Activated naive CD4-positive, alpha-beta T cell treated with anti-CD3 and anti-CD28 coated beads for 36 hours (primary cell): ENCODE measurements at regions not wholly inside any gene's neighbourhood (a gene's known extent, or its start where the extent isn't known, plus 50 kb on each side); places are given as distances from the start of the nearest gene placed in this dataset.

Experiments used
- CTCF ChIA-PET: fragments of 350-600 bp; sonication (Branson Sonifier 250); formaldehyde crosslinking; loops from one replicate; lab custom pipeline; 2021; ENCODE audit warnings: antibody characterized with exemption; lab: Charles Lee
- DNase-seq: peaks from one replicate; pipeline ENCODE4 v3.0.0-alpha.2; 2020
- H3K27ac Mint-ChIP-seq: one replicate; pipeline ENCODE4 v1.8.0; 2021; ENCODE audit warnings: mild to moderate bottlenecking, mixed read lengths
- H3K27me3 Mint-ChIP-seq: one replicate; pipeline ENCODE4 v1.8.0; 2021; ENCODE audit warnings: low read depth, mixed read lengths
- H3K36me3 Mint-ChIP-seq: one replicate; pipeline ENCODE4 v1.8.0; 2021; ENCODE audit warnings: low read depth, mixed read lengths
- H3K4me1 Mint-ChIP-seq: one replicate; pipeline ENCODE4 v1.8.0; 2021; ENCODE audit warnings: low read depth, mixed read lengths
- H3K4me3 Mint-ChIP-seq: one replicate; pipeline ENCODE4 v1.8.0; 2021; ENCODE audit warnings: mild to moderate bottlenecking, moderate library complexity, mixed read lengths
- H3K9me3 Mint-ChIP-seq: one replicate; pipeline ENCODE4 v1.8.0; 2021; ENCODE audit warnings: mixed read lengths
- intact Hi-C: fragments of 100-400 bp; cut with micrococcal nuclease; formaldehyde crosslinking; loops from one replicate; pipeline ENCODE4 v1.15.1; 2023

- H3K27ac Mint-ChIP-seq = no peak overlapping the region
- no peaks in the 10 kb centered on the region for H3K27me3 Mint-ChIP-seq
- no peaks in the 10 kb centered on the region for H3K4me1 Mint-ChIP-seq
- no peaks in the 10 kb centered on the region for H3K36me3 Mint-ChIP-seq
- DNase-seq = no peak
- intact Hi-C loops = no loop called here
- CTCF ChIA-PET = no interaction called here
- no peak overlapping the region for H3K4me3 Mint-ChIP-seq
- peaks cover 22% of the 10 kb centered on the region for H3K9me3 Mint-ChIP-seq
Measured at GRCh38 chr2:898319-898718, 52.3 kb upstream of the SNTG2 start.

GRCh38 chr2:897091-897490 lies 53.6 kb upstream of the SNTG2 start:
- Mint-ChIP-seq H3K4me1 (peaks cover 4% of the 10 kb centered on the region), H3K36me3 (no peaks in the 10 kb centered on the region), H3K27me3 (peaks cover 9% of the 10 kb centered on the region), H3K9me3 (peaks cover 22% of the 10 kb centered on the region), H3K4me3 (no peak overlapping the region), H3K27ac (no peak overlapping the region)
- CTCF ChIA-PET = no interaction called here
- no peak for DNase-seq
- intact Hi-C loops = no loop called here

- CTCF ChIA-PET = no interaction called here
- no peaks in the 10 kb centered on the region for H3K36me3 Mint-ChIP-seq
- DNase-seq = no peak
- peaks cover 22% of the 10 kb centered on the region for H3K9me3 Mint-ChIP-seq
- intact Hi-C loops = no loop called here
- no peak overlapping the region for H3K27ac Mint-ChIP-seq
- H3K4me1 Mint-ChIP-seq = peaks cover 4% of the 10 kb centered on the region
- no peak overlapping the region for H3K4me3 Mint-ChIP-seq
- H3K27me3 Mint-ChIP-seq = peaks cover 28% of the 10 kb centered on the region
Measured at GRCh38 chr2:893311-893710, 57.3 kb upstream of the SNTG2 start.

- no peak overlapping the region for H3K4me3 Mint-ChIP-seq
- no peaks in the 10 kb centered on the region for H3K36me3 Mint-ChIP-seq
- intact Hi-C loops = no loop called here
- no peak for DNase-seq
- peaks cover 4% of the 10 kb centered on the region for H3K4me1 Mint-ChIP-seq
- peaks cover 21% of the 10 kb centered on the region for H3K9me3 Mint-ChIP-seq
- peaks cover 30% of the 10 kb centered on the region for H3K27me3 Mint-ChIP-seq
- CTCF ChIA-PET = no interaction called here
- no peak overlapping the region for H3K27ac Mint-ChIP-seq
Measured at GRCh38 chr2:892892-893291, 57.8 kb upstream of the SNTG2 start.

- no peak overlapping the region for H3K4me3 Mint-ChIP-seq
- no peak overlapping the region for H3K27ac Mint-ChIP-seq
- peaks cover 34% of the 10 kb centered on the region for H3K27me3 Mint-ChIP-seq
- intact Hi-C loops = no loop called here
- H3K4me1 Mint-ChIP-seq = peaks cover 4% of the 10 kb centered on the region
- no peaks in the 10 kb centered on the region for H3K36me3 Mint-ChIP-seq
- peaks cover 16% of the 10 kb centered on the region for H3K9me3 Mint-ChIP-seq
- CTCF ChIA-PET = no interaction called here
- DNase-seq = no peak
Measured at GRCh38 chr2:892401-892800, 58.2 kb upstream of the SNTG2 start.

GRCh38 chr2:891734-892133 lies 58.9 kb upstream of the SNTG2 start:
- peaks cover 36% of the 10 kb centered on the region for H3K27me3 Mint-ChIP-seq
- no peak overlapping the region for H3K27ac Mint-ChIP-seq
- H3K4me1 Mint-ChIP-seq = peaks cover 4% of the 10 kb centered on the region
- intact Hi-C loops = no loop called here
- peaks cover 11% of the 10 kb centered on the region for H3K9me3 Mint-ChIP-seq
- CTCF ChIA-PET = no interaction called here
- no peaks in the 10 kb centered on the region for H3K36me3 Mint-ChIP-seq
- no peak for DNase-seq
- no peak overlapping the region for H3K4me3 Mint-ChIP-seq

GRCh38 chr2:890791-891190 lies 59.9 kb upstream of the SNTG2 start:
- Mint-ChIP-seq H3K4me3 (no peak overlapping the region), H3K27ac (no peak overlapping the region), H3K9me3 (peaks cover 2% of the 10 kb centered on the region), H3K27me3 (peaks cover 40% of the 10 kb centered on the region), H3K4me1 (peaks cover 4% of the 10 kb centered on the region), H3K36me3 (no peaks in the 10 kb centered on the region)
- DNase-seq = no peak
- CTCF ChIA-PET = no interaction called here
- intact Hi-C loops = no loop called here

GRCh38 chr2:890214-890613 lies 60.4 kb upstream of the SNTG2 start:
- peaks cover 4% of the 10 kb centered on the region for H3K4me1 Mint-ChIP-seq
- CTCF ChIA-PET = interaction anchor here (0.7 kb wide), 1 partner anchor 302 kb away, joined by 3 read pairs; no protein-coding TSS in a partner anchor
- intact Hi-C loops = no loop called here
- H3K9me3 Mint-ChIP-seq = no peaks in the 10 kb centered on the region
- H3K36me3 Mint-ChIP-seq = no peaks in the 10 kb centered on the region
- peaks cover 41% of the 10 kb centered on the region for H3K27me3 Mint-ChIP-seq
- no peak for DNase-seq
- no peak overlapping the region for H3K27ac Mint-ChIP-seq
- H3K4me3 Mint-ChIP-seq = no peak overlapping the region

GRCh38 chr2:888906-889566 lies 61.6 kb upstream of the SNTG2 start:
- Mint-ChIP-seq H3K9me3 (no peaks in the 10 kb centered on the region), H3K4me1 (peaks cover 4% of the 10 kb centered on the region), H3K27ac (no peak overlapping the region), H3K36me3 (no peaks in the 10 kb centered on the region), H3K27me3 (peaks cover 47% of the 10 kb centered on the region), H3K4me3 (no peak overlapping the region)
- intact Hi-C loops = no loop called here
- CTCF ChIA-PET = no interaction called here
- no peak for DNase-seq

- Mint-ChIP-seq H3K36me3 (no peaks in the 10 kb centered on the region), H3K27ac (no peak overlapping the region), H3K27me3 (peaks cover 51% of the 10 kb centered on the region)
Measured at GRCh38 chr2:888211-888801, 62.3 kb upstream of the SNTG2 start.

GRCh38 chr2:887639-888038 lies 63.0 kb upstream of the SNTG2 start:
- CTCF ChIA-PET = no interaction called here
- intact Hi-C loops = no loop called here
- no peak for DNase-seq
- Mint-ChIP-seq H3K4me3 (no peak overlapping the region), H3K36me3 (no peaks in the 10 kb centered on the region), H3K27me3 (peaks cover 53% of the 10 kb centered on the region), H3K27ac (no peak overlapping the region), H3K9me3 (no peaks in the 10 kb centered on the region), H3K4me1 (peaks cover 3% of the 10 kb centered on the region)

More at GRCh38 chr2:888211-888801, 62.3 kb upstream of the SNTG2 start:
- Mint-ChIP-seq H3K4me3 (no peak overlapping the region), H3K9me3 (no peaks in the 10 kb centered on the region), H3K4me1 (peaks cover 4% of the 10 kb centered on the region)
- CTCF ChIA-PET = no interaction called here
- intact Hi-C loops = no loop called here
- no peak for DNase-seq

GRCh38 chr2:886072-887022 lies 64.3 kb upstream of the SNTG2 start:
- DNase-seq = no peak
- CTCF ChIA-PET = no interaction called here
- Mint-ChIP-seq H3K9me3 (no peaks in the 10 kb centered on the region), H3K4me1 (no peaks in the 10 kb centered on the region), H3K27ac (no peak overlapping the region), H3K4me3 (no peak overlapping the region), H3K36me3 (no peaks in the 10 kb centered on the region), H3K27me3 (peaks cover 41% of the 10 kb centered on the region)
- intact Hi-C loops = no loop called here
